ENCODE measurements at regions not wholly inside any gene's neighbourhood (a gene's known extent, or its start where the extent isn't known, plus 50 kb on each side); places are given as distances from the start of the nearest gene placed in this dataset.
"Not testable (repeated sequence)": the region's sequence is repeated elsewhere in the genome, so short reads cannot be mapped to it uniquely, and the experiment has no call there.

- DNase-seq: no peak
Measured at GRCh38 chr2:129467941-129468340, 511.5 kb upstream of the RAB6C start.

- no peak for DNase-seq
Measured at GRCh38 chr2:129468879-129469278, 510.6 kb upstream of the RAB6C start.

GRCh38 chr2:129469389-129469788 lies 510.1 kb upstream of the RAB6C start:
- no peak for DNase-seq

- no peak for DNase-seq
Measured at GRCh38 chr2:129469871-129470270, 509.6 kb upstream of the RAB6C start.

GRCh38 chr2:129478902-129479517 lies 500.5 kb upstream of the RAB6C start:
- DNase-seq: no peak

GRCh38 chr2:129479892-129480291 lies 499.6 kb upstream of the RAB6C start:
- DNase-seq: no peak

- no peak for DNase-seq
Measured at GRCh38 chr2:129480790-129481189, 498.7 kb upstream of the RAB6C start.

GRCh38 chr2:129481306-129482219 lies 497.9 kb upstream of the RAB6C start:
- no peak for DNase-seq

GRCh38 chr2:129482626-129483025 lies 496.8 kb upstream of the RAB6C start:
- no peak for DNase-seq

- DNase-seq: no peak
Measured at GRCh38 chr2:129483366-129483765, 496.1 kb upstream of the RAB6C start.

- DNase-seq: no peak
Measured at GRCh38 chr2:129484999-129485897, 494.2 kb upstream of the RAB6C start.

- DNase-seq: no peak
Measured at GRCh38 chr2:129488376-129488775, 491.1 kb upstream of the RAB6C start.

GRCh38 chr2:129490641-129491040 lies 488.8 kb upstream of the RAB6C start:
- DNase-seq: no peak

GRCh38 chr2:129491308-129491707 lies 488.2 kb upstream of the RAB6C start:
- no peak for DNase-seq

GRCh38 chr2:129492548-129492947 lies 486.9 kb upstream of the RAB6C start:
- DNase-seq: no peak

- DNase-seq: no peak
Measured at GRCh38 chr2:129499747-129500146, 479.7 kb upstream of the RAB6C start.

GRCh38 chr2:129502781-129503180 lies 476.7 kb upstream of the RAB6C start:
- DNase-seq: no peak

- no peak for DNase-seq
Measured at GRCh38 chr2:129504646-129505045, 474.8 kb upstream of the RAB6C start.

GRCh38 chr2:129518937-129519336 lies 460.5 kb upstream of the RAB6C start:
- DNase-seq: no peak

- not testable (repeated sequence) for DNase-seq
Measured at GRCh38 chr2:129532158-129532557, 447.3 kb upstream of the RAB6C start.

- no peak for DNase-seq
Measured at GRCh38 chr2:129548880-129549279, 430.6 kb upstream of the RAB6C start.

GRCh38 chr2:129550536-129550935 lies 428.9 kb upstream of the RAB6C start:
- DNase-seq: no peak

GRCh38 chr2:129554373-129554772 lies 425.1 kb upstream of the RAB6C start:
- no peak for DNase-seq
